Tibial nerve (tissue), 4 donors: ENCODE measurements at regions not wholly inside any gene's neighbourhood (a gene's known extent, or its start where the extent isn't known, plus 50 kb on each side); places are given as distances from the start of the nearest gene placed in this dataset.

Experiments
- DNase-seq, 2 donors: peaks; one replicate each; pipeline ENCODE4 v3.0.0-alpha.2; 2019; ENCODE audit warnings: low spot score in 2 of 2
- H3K27ac ChIP-seq, 4 donors: fragments of 200-600 bp; sonication (generic) in 3 of 4; one replicate each; pipeline ENCODE4 v1.5.1; 2017 to 2019; ENCODE audit warnings: mild to moderate bottlenecking in 1 of 4
- H3K27me3 ChIP-seq, 2 donors: fragments of 200-600 bp; sonication (generic) in 1 of 2; one replicate each; pipeline versions ENCODE4 v1.5.1 to v1.6.0; 2017 to 2019
- H3K36me3 ChIP-seq, 3 donors: fragments of 200-600 bp; sonication (generic); one replicate each; pipeline ENCODE4 v1.5.1; 2018 to 2019
- H3K4me1 ChIP-seq, 4 donors: fragments of 200-600 bp; sonication (generic) in 3 of 4; one replicate each; pipeline ENCODE4 v1.5.1; 2017 to 2019
- H3K4me3 ChIP-seq, 4 donors: fragments of 200-600 bp; sonication (generic) in 3 of 4; one replicate each; pipeline ENCODE4 v1.5.1; 2017 to 2019; ENCODE audit warnings: mild to moderate bottlenecking in 1 of 4, moderate library complexity in 1 of 4
- H3K9me3 ChIP-seq, 4 donors: fragments of 200-600 bp; sonication (generic) in 3 of 4; one replicate each; pipeline ENCODE4 v1.5.1; 2017 to 2019
- CTCF ChIP-seq, 5 experiments: fragments of 200-600 bp in 3 of 5; fragments of 450-650 bp in 2 of 5; sonication (generic) in 3 of 5; IDR thresholded peaks; one replicate each; pipeline ENCODE4 v1.5.1; 2016 to 2019; ENCODE audit warnings: antibody characterized with exemption in 5 of 5, mild to moderate bottlenecking in 3 of 5, moderate library complexity in 2 of 5
- EP300 ChIP-seq, 2 donors: sonication (generic); formaldehyde crosslinking; IDR thresholded peaks; one replicate each; pipeline ENCODE4 v1.6.1; 2017; ENCODE audit warnings: antibody characterized with exemption in 2 of 2, mild to moderate bottlenecking in 1 of 2
- POLR2A ChIP-seq, 2 donors: fragments of 450-650 bp; IDR thresholded peaks; one replicate each; pipeline ENCODE4 v1.6.1; 2017; ENCODE audit warnings: antibody characterized with exemption in 2 of 2, mild to moderate bottlenecking in 2 of 2, moderate library complexity in 2 of 2
- WGBS, 2 donors: methylation state at CpG; one replicate each; pipeline ENCODE4 v1.1.5; 2018; 5-methylcytosine and 5-hydroxymethylcytosine counted together

DNA sequence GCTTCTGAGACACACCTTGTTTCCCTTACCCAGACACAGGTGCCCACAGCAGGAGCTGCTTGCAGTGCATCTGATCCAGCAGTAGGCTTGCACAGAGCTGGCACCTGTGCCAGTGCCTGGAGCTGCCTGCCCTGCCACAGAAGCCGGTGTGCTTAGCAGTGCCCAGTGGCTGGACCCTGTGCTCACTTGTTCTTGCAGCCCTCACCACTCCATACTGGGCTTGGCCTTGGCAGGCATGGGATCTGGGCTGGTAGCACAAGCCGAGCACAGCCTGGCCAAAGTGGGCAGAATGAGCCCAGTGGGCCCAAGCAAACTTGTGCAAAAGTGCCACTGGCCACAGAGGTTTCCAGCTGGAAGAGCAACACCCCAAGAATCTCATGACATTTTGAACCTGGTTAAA, 1950.4 kb downstream of the SUCLG1 start:
- Histone ChIP-seq H3K27me3 (no peaks in the 10 kb centered on the region), H3K4me3 (no peak overlapping the region), H3K4me1 (no peaks in the 10 kb centered on the region), H3K36me3 (no peaks in the 10 kb centered on the region), H3K27ac (no peak overlapping the region), H3K9me3 (no peaks in the 10 kb centered on the region)
- WGBS, 2 donors, result 85 to 94% methylated on average over 2 of the region's 2 CpGs
- DNase-seq, result no peak
- TF ChIP-seq EP300 (IDR thresholded peaks at IDR 0.05) (no peak), CTCF (IDR thresholded peaks at IDR 0.05) (no peak)

GRCh38 chr2:82507657-82508056, 1951.4 kb downstream of the SUCLG1 start:
- Histone ChIP-seq H3K4me3 (no peak overlapping the region), H3K4me1 (no peaks in the 10 kb centered on the region), H3K36me3 (no peaks in the 10 kb centered on the region), H3K9me3 (peaks cover 0 to 4% (median 0%) of the 10 kb centered on the region in 4 donors), H3K27me3 (no peaks in the 10 kb centered on the region), H3K27ac (no peak overlapping the region)
- TF ChIP-seq CTCF (IDR thresholded peaks at IDR 0.05) (no peak), EP300 (IDR thresholded peaks at IDR 0.05) (no peak), POLR2A (IDR thresholded peaks at IDR 0.05) (no peak)
- no peak for DNase-seq
- WGBS, 2 donors, result 94 to 99% methylated on average over 11 of the region's 11 CpGs

DNA sequence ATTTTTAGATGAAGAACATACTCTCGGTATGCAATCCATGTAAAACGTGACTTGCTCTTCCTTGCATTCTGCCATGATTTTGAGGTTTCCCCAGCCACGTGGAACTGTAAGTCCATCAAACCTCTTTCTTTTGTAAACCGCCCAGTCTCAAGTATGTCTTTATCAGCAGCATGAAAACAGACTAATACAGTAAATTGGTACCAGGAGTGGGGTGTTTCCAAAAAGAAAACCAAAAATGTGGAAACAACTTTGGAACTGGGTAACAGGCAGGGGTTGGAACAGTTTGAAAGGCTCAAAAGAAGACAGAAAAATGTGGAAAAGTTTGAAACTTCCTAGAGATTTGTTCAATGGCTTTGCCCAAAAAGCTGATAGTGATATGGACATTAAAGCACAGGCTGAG, 1957.9 kb downstream of the SUCLG1 start:
- H3K4me3 ChIP-seq, result no peak overlapping the region
- no peak for TF ChIP-seq POLR2A (IDR thresholded peaks at IDR 0.05)
- no peak for TF ChIP-seq CTCF (IDR thresholded peaks at IDR 0.05)
- TF ChIP-seq EP300 (IDR thresholded peaks at IDR 0.05), result no peak
- no peak for DNase-seq
- H3K4me1 ChIP-seq, result no peaks in the 10 kb centered on the region
- no peaks in the 10 kb centered on the region for H3K27me3 ChIP-seq
- 85 to 88% methylated on average over 4 of the region's 4 CpGs for WGBS, 2 donors
- no peaks in the 10 kb centered on the region for H3K36me3 ChIP-seq
- peaks cover 0 to 28% (median 0%) of the 10 kb centered on the region in 4 donors for H3K9me3 ChIP-seq
- no peak overlapping the region for H3K27ac ChIP-seq

- Histone ChIP-seq H3K27me3 (no peaks in the 10 kb centered on the region), H3K9me3 (peaks cover 0 to 28% (median 0%) of the 10 kb centered on the region in 4 donors), H3K4me1 (no peaks in the 10 kb centered on the region), H3K27ac (no peak overlapping the region), H3K4me3 (no peak overlapping the region), H3K36me3 (no peaks in the 10 kb centered on the region)
- DNase-seq, result no peak
- TF ChIP-seq CTCF (IDR thresholded peaks at IDR 0.05) (no peak), EP300 (IDR thresholded peaks at IDR 0.05) (no peak), POLR2A (IDR thresholded peaks at IDR 0.05) (no peak)
- 69 to 74% methylated on average over 6 of the region's 6 CpGs for WGBS, 2 donors
Measured at GRCh38 chr2:82498777-82499443, 1960.2 kb downstream of the SUCLG1 start.

- Histone ChIP-seq H3K27ac (no peak overlapping the region), H3K27me3 (no peaks in the 10 kb centered on the region), H3K4me3 (no peak overlapping the region), H3K9me3 (no peaks in the 10 kb centered on the region), H3K36me3 (no peaks in the 10 kb centered on the region), H3K4me1 (no peaks in the 10 kb centered on the region)
- TF ChIP-seq POLR2A (IDR thresholded peaks at IDR 0.05) (no peak), CTCF (IDR thresholded peaks at IDR 0.05) (no peak), EP300 (IDR thresholded peaks at IDR 0.05) (no peak)
- 47 to 49% methylated on average over 5 of the region's 5 CpGs for WGBS, 2 donors
- DNase-seq, result no peak
Measured at GRCh38 chr2:82494739-82495138, 1964.3 kb downstream of the SUCLG1 start.
